ENCODE measurements at regions not wholly inside any gene's neighbourhood (a gene's known extent, or its start where the extent isn't known, plus 50 kb on each side); places are given as distances from the start of the nearest gene placed in this dataset.
"Not testable (repeated sequence)": the region's sequence is repeated elsewhere in the genome, so short reads cannot be mapped to it uniquely, and the experiment has no call there.

DNA sequence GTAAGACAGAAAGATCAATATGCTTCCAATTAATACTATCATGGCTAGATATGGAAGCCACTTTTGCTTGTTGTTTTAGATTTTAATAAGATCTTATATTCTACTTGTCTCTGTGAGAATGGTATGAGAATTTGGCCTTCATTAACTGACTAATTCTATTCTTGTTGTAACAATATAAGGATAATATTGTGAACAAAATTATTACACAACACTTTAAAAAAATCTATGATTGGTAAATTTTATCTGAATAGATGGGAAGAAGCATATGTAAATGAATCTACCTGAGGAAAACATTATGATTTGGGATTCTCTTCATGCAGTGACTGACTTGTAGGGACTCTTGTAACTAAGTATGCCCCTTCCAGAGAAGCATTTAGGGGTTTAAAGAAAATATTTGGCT lies 308.9 kb upstream of the KCND2 start:
- ATAC-seq: no peak
- no peak overlapping the region for H3K4me3 Mint-ChIP-seq
- H3K27me3 ChIP-seq (ENCODE audit: control insufficient read depth, insufficient read depth, low read length): no peaks in the 10 kb centered on the region
- H3K27ac ChIP-seq (ENCODE audit: low read length): no peak overlapping the region
- H3K9me3 ChIP-seq (ENCODE audit: control insufficient read depth, insufficient read depth, low read length): peaks cover 5% of the 10 kb centered on the region
- H3K4me1 ChIP-seq (ENCODE audit: control insufficient read depth, insufficient read depth, low read length): no peaks in the 10 kb centered on the region
- no peak overlapping the region for H3K27ac Mint-ChIP-seq
- no peaks in the 10 kb centered on the region for H3K36me3 Mint-ChIP-seq
- no peaks in the 10 kb centered on the region for H3K36me3 ChIP-seq (ENCODE audit: control insufficient read depth, insufficient read depth, low read length)
- no peaks in the 10 kb centered on the region for H3K4me1 Mint-ChIP-seq
- intact Hi-C loops (cut with micrococcal nuclease): no loop called here
- H3K27me3 Mint-ChIP-seq (ENCODE audit: low read depth in 2 of 2): no peaks in the 10 kb centered on the region
- H3K4me3 ChIP-seq (ENCODE audit: low read length): no peak overlapping the region
- TF ChIP-seq, protein P1, sequence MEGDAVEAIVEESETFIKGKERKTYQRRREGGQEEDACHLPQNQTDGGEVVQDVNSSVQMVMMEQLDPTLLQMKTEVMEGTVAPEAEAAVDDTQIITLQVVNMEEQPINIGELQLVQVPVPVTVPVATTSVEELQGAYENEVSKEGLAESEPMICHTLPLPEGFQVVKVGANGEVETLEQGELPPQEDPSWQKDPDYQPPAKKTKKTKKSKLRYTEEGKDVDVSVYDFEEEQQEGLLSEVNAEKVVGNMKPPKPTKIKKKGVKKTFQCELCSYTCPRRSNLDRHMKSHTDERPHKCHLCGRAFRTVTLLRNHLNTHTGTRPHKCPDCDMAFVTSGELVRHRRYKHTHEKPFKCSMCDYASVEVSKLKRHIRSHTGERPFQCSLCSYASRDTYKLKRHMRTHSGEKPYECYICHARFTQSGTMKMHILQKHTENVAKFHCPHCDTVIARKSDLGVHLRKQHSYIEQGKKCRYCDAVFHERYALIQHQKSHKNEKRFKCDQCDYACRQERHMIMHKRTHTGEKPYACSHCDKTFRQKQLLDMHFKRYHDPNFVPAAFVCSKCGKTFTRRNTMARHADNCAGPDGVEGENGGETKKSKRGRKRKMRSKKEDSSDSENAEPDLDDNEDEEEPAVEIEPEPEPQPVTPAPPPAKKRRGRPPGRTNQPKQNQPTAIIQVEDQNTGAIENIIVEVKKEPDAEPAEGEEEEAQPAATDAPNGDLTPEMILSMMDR (IDR thresholded peaks at IDR 0.05): no peak
- DNase-seq: no peak
- peaks cover 2 to 4% of the 10 kb centered on the region in 2 donors for H3K9me3 Mint-ChIP-seq

DNA sequence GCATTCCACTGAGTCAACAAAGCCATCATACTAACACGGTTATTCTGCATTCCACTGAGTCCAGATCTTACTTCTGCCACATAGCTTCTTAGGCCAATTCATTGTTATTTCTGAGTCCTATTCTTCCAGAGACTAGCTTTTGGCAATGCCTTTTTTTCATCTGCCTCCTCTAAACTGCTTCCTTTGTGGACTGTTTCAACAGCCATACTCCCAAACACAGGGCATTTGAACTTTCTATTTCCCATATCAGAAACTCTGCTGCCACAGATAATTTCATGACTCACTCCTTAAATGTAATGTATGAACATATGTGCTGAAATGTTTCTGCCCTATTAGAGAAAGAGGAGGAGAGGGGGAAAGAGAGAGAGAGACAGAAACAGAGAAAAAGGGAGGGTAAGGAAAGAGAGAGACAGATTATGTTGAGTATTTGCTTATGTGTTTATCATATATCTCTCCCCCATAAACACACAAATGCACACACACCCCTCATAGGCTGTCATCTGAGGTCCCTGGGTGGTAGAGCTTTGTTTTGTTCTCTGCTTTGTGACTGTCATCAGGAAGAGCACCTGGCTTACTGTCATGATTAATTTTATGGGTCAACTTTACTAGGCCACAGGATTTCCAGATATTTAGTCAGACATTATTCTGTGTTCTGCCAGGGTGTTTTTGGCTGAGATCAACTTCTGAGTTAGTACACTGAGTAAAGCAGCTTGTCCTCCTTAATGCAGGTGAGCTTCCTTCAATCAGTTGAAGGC lies 308.0 kb upstream of the KCND2 start:
- Mint-ChIP-seq H3K27ac (no peak overlapping the region), H3K27me3 (ENCODE audit: low read depth in 2 of 2) (no peaks in the 10 kb centered on the region), H3K4me3 (no peak overlapping the region), H3K4me1 (no peaks in the 10 kb centered on the region), H3K9me3 (peaks cover 2 to 4% of the 10 kb centered on the region in 2 donors), H3K36me3 (no peaks in the 10 kb centered on the region)
- WGBS (ENCODE audit: insufficient coverage): 82% methylated on average over 1 of the region's 1 CpG
- no peak for ATAC-seq
- no peak for DNase-seq
- Histone ChIP-seq H3K27me3 (ENCODE audit: control insufficient read depth, insufficient read depth, low read length) (no peaks in the 10 kb centered on the region), H3K27ac (ENCODE audit: low read length) (no peak overlapping the region), H3K4me1 (ENCODE audit: control insufficient read depth, insufficient read depth, low read length) (no peaks in the 10 kb centered on the region), H3K4me3 (ENCODE audit: low read length) (no peak overlapping the region), H3K36me3 (ENCODE audit: control insufficient read depth, insufficient read depth, low read length) (no peaks in the 10 kb centered on the region), H3K9me3 (ENCODE audit: control insufficient read depth, insufficient read depth, low read length) (peaks cover 5% of the 10 kb centered on the region)
- intact Hi-C loops (cut with micrococcal nuclease): no loop called here
- TF ChIP-seq, protein P1 (IDR thresholded peaks at IDR 0.05): no peak

DNA sequence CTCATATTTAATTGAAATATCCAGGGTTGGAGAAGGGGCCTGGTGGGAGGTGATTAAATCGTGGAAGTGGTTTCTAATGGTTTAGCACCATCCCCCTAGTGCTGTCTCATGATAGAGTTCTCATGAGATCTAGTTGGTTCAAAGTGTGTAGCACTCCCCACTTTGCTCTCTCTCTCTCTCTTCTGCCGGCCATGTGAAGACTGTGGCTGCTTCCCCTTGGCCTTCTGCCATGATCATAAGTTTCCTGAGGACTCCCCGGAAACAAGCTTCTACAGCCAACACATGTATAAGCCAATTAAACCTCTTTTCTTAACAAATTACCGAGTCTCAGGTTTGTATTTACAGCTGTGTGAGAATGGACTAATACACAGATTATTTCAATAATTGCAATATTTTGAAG lies 305.8 kb upstream of the KCND2 start:
- Histone ChIP-seq H3K36me3 (ENCODE audit: control insufficient read depth, insufficient read depth, low read length) (no peaks in the 10 kb centered on the region), H3K4me1 (ENCODE audit: control insufficient read depth, insufficient read depth, low read length) (no peaks in the 10 kb centered on the region), H3K27ac (ENCODE audit: low read length) (no peak overlapping the region), H3K27me3 (ENCODE audit: control insufficient read depth, insufficient read depth, low read length) (no peaks in the 10 kb centered on the region), H3K4me3 (ENCODE audit: low read length) (no peak overlapping the region), H3K9me3 (ENCODE audit: control insufficient read depth, insufficient read depth, low read length) (peaks cover 5% of the 10 kb centered on the region)
- Mint-ChIP-seq H3K4me1 (no peaks in the 10 kb centered on the region), H3K27ac (no peak overlapping the region), H3K36me3 (no peaks in the 10 kb centered on the region), H3K27me3 (ENCODE audit: low read depth in 2 of 2) (no peaks in the 10 kb centered on the region), H3K4me3 (no peak overlapping the region), H3K9me3 (peaks cover 5 to 6% of the 10 kb centered on the region in 2 donors)
- WGBS (ENCODE audit: insufficient coverage): 51% methylated on average over 3 of the region's 4 CpGs
- ATAC-seq (no peak), DNase-seq (no peak)
- TF ChIP-seq, protein P1 (IDR thresholded peaks at IDR 0.05): no peak
- intact Hi-C loops (cut with micrococcal nuclease): no loop called here

DNA sequence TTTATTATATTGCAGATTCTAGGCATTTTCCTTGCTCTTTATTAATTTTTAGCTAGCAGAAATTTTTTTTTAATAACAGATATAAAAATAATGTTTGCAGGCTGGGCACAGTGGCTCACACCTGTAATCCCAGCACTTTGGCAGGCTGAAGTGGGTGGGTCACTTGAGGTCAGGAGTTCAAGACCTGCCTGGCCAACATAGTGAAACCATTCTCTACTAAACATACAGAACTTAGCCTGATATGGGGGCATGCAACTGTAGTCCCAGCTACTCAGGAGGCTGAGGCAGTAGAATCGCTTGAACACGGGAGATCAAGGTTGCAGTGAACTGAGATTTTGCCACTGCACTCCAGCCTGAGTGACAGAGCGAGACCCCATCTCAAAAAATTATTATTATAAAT lies 304.6 kb upstream of the KCND2 start:
- 87% methylated on average over 2 of the region's 3 CpGs for WGBS (ENCODE audit: insufficient coverage)
- H3K36me3 ChIP-seq (ENCODE audit: control insufficient read depth, insufficient read depth, low read length); H3K4me3 Mint-ChIP-seq; H3K4me1 ChIP-seq (ENCODE audit: control insufficient read depth, insufficient read depth, low read length); H3K27me3 ChIP-seq (ENCODE audit: control insufficient read depth, insufficient read depth, low read length); H3K4me3 ChIP-seq (ENCODE audit: low read length); H3K27ac ChIP-seq (ENCODE audit: low read length); H3K36me3 Mint-ChIP-seq; ATAC-seq; H3K9me3 ChIP-seq (ENCODE audit: control insufficient read depth, insufficient read depth, low read length); H3K4me1 Mint-ChIP-seq; intact Hi-C loops (cut with micrococcal nuclease); DNase-seq; H3K27me3 Mint-ChIP-seq (ENCODE audit: low read depth in 2 of 2); H3K27ac Mint-ChIP-seq: not testable (repeated sequence)
- peaks cover 6 to 12% of the 10 kb centered on the region in 2 donors for H3K9me3 Mint-ChIP-seq

All from natural killer cell (primary cell).